ENCODE measurements at regions not wholly inside any gene's neighbourhood (a gene's known extent, or its start where the extent isn't known, plus 50 kb on each side); places are given as distances from the start of the nearest gene placed in this dataset.

- TF ChIP-seq CTCF (IDR thresholded peaks at IDR 0.05) (no peak), POLR2A (IDR thresholded peaks at IDR 0.05) (no peak), EP300 (IDR thresholded peaks at IDR 0.05) (no peak)
Observed at GRCh38 chr20:39974966-39975501, 714.0 kb downstream of the MAFB start.

Data from ovary (tissue), 3 donors.